NT2/D1 (cell line): ENCODE measurements at regions not wholly inside any gene's neighbourhood (a gene's known extent, or its start where the extent isn't known, plus 50 kb on each side); places are given as distances from the start of the nearest gene placed in this dataset.
"Not testable (repeated sequence)": the region's sequence is repeated elsewhere in the genome, so short reads cannot be mapped to it uniquely, and the experiment has no call there.

Experiments used
- DNase-seq: peaks from one replicate; pipeline ENCODE4 v3.0.0-alpha.2; 2011; ENCODE audit warnings: low read depth, low spot score
- H3K27me3 ChIP-seq: 2 replicates; pipeline ENCODE4 v1.6.0; 2011; ENCODE audit warnings: mild to moderate bottlenecking; ENCODE audit not compliant: insufficient read length, insufficient read depth
- H3K36me3 ChIP-seq: 2 replicates; pipeline ENCODE4 v1.6.1; 2011; ENCODE audit warnings: mild to moderate bottlenecking, low read length, mixed read lengths; ENCODE audit not compliant: insufficient read depth, insufficient read length
- H3K4me1 ChIP-seq: 2 replicates; pipeline ENCODE4 v1.5.1; 2011; ENCODE audit not compliant: insufficient read depth, insufficient read length
- H3K4me3 ChIP-seq: 2 replicates; pipeline ENCODE4 v1.5.1; 2011; ENCODE audit warnings: low read depth; ENCODE audit not compliant: insufficient read length
- H3K9ac ChIP-seq: 2 replicates; pipeline ENCODE4 v1.6.0; 2011; ENCODE audit warnings: low read depth; ENCODE audit not compliant: insufficient read length
- H3K9me3 ChIP-seq: 2 replicates; pipeline ENCODE4 v1.5.1; 2011; ENCODE audit warnings: mild to moderate bottlenecking, low read length; ENCODE audit not compliant: insufficient read depth

GRCh38 chr16:33816328-33816944 lies 357.0 kb downstream of the TP53TG3F start:
- H3K27me3 ChIP-seq, H3K9ac ChIP-seq, H3K4me3 ChIP-seq, H3K4me1 ChIP-seq, H3K36me3 ChIP-seq, H3K9me3 ChIP-seq, DNase-seq: not testable (repeated sequence)

DNA sequence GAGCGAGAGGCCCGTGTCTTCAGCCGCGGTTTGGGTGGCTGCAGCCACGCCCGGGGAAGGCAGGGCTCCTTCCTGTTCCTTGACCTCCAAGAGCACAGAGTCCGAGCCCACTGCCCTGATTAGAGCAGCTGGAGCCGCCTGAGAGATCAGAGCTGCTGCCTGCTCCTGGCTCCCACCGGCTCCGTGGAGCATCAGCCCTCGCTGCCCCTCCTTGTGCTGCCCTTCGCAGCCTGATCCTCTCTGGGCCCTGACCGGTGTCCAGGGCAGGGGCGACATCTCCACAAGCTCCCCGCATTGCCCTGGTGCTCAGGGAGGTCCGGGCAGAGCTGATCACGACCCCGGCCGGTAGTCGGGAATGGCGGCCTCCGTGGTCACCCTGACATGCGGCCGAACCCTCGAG lies 365.3 kb downstream of the TP53TG3F start:
- H3K36me3 ChIP-seq, H3K9ac ChIP-seq, DNase-seq, H3K9me3 ChIP-seq, H3K4me1 ChIP-seq, H3K4me3 ChIP-seq, H3K27me3 ChIP-seq: not testable (repeated sequence)

DNA sequence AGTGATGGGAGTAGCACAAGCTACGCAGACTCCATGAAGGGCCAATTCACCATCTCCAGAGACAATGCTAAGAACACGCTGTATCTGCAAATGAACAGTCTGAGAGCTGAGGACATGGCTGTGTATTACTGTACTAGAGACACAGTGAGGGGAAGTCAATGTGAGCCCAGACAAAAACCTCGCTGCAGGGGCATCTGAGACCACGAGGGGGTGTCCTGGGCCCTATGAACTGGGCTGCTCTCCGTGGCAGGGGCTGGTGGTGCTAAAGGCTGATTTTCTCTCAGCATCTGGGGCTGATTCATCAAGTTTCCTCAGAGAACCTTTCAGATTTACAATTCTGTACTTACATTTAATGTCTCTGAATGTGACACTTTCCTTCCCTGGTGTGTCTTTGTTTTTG lies 368.1 kb downstream of the TP53TG3F start:
- H3K9me3 ChIP-seq, H3K9ac ChIP-seq, H3K27me3 ChIP-seq, H3K4me1 ChIP-seq, H3K4me3 ChIP-seq, H3K36me3 ChIP-seq, DNase-seq: not testable (repeated sequence)

DNA sequence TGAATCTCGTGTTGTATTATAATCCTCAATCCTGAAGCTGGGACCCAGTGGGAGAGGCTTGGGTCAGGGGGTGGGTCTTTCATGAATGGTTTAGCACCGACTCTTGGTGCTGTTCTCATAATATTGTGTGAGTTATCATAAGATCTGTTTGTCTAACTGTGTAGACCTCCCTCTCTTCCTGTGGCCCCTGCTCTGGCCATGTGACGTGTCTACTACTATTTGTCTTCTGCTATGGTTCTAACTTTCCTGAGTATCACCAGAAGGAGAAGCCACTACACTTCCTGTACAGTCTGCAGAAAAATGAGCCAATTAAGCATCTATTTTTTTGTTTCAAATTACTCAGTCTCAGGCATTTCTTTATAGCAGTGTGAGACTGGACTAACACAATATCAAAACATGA lies 379.7 kb downstream of the TP53TG3F start:
- H3K4me1 ChIP-seq = not testable (repeated sequence)

DNA sequence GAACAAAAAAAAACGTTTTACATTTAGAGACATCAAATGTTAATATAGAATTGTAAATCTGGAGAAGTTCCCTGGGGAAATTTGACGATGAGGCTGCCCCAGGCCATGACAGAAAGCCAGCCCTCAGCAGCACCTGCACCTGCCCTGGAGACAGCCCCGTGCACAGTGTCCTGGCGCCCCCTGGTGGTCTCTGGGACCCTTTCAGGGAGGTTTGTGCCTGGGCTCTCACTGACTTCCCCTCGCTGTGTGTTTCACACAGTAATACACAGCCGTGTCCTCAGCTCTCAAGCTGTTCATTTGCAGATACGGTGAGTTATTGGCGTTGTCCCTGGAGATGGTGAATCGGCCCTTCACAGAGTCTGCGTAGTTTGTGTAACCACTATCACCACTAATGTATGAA lies 385.1 kb downstream of the TP53TG3F start:
- not testable (repeated sequence) for H3K4me1 ChIP-seq, DNase-seq
- H3K27me3 ChIP-seq = peaks cover 13% of the 10 kb centered on the region

More for the DNA sequence above, 379.7 kb downstream of the TP53TG3F start:
- DNase-seq, H3K9ac ChIP-seq, H3K9me3 ChIP-seq, H3K27me3 ChIP-seq, H3K36me3 ChIP-seq, H3K4me3 ChIP-seq: not testable (repeated sequence)

More for the DNA sequence above, 385.1 kb downstream of the TP53TG3F start:
- H3K9me3 ChIP-seq, H3K36me3 ChIP-seq, H3K9ac ChIP-seq, H3K4me3 ChIP-seq: not testable (repeated sequence)
